Hepatocyte (in vitro differentiated cells): ENCODE measurements at regions not wholly inside any gene's neighbourhood (a gene's known extent, or its start where the extent isn't known, plus 50 kb on each side); places are given as distances from the start of the nearest gene placed in this dataset.

Experiments used
- EZH2 ChIP-seq: fragments of 200-600 bp; sonication (generic); IDR thresholded peaks from 2 replicates; pipeline ENCODE4 v1.6.1; 2016; ENCODE audit warnings: antibody characterized with exemption, mild to moderate bottlenecking, borderline replicate concordance
- EZH2phosphoT487 ChIP-seq: fragments of 200-600 bp; sonication (generic); IDR thresholded peaks from one replicate; pipeline ENCODE4 v1.6.1; 2018; ENCODE audit warnings: antibody characterized with exemption, mild to moderate bottlenecking, low read depth, moderate library complexity; ENCODE audit not compliant: unreplicated experiment, severe bottlenecking
- TF ChIP-seq, protein P1 (sequence below): fragments of 200-600 bp; sonication (generic); IDR thresholded peaks from 2 replicates; pipeline ENCODE4 v1.5.1; 2016; ENCODE audit warnings: antibody characterized with exemption, mild to moderate bottlenecking; ENCODE audit not compliant: poor library complexity

DNA sequence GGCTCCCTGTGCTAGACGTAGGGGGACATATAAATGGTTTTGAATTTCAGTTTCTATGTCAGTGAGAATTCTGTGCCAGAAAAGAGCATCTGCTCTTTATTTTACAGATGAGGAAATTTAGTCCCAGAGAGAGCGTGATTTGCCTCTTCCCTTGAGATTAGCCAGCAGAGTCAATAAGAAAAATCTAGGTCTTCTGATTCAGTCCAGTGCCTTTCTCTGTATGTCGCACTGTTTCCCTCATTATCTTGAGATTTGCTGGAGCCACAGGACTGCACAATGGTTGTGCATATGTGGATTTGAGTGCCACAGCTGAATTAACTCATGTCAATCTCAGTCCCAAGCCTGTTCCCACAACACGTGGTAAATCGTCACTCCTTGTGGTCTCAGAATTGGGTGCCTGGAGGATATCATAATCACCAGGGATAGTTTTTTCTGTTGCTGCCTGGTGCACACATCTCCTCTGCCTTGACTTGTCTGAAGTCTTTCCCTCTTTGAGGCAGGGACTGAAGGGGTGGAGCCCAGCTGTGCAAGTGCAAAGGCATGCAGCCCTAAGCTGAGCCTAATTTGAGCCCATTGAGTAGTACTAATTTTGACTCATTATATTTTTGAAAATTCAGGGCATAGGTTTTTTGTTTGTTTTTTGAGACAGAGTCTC lies 276.7 kb downstream of the SOX4 start:
- TF ChIP-seq, protein P1, sequence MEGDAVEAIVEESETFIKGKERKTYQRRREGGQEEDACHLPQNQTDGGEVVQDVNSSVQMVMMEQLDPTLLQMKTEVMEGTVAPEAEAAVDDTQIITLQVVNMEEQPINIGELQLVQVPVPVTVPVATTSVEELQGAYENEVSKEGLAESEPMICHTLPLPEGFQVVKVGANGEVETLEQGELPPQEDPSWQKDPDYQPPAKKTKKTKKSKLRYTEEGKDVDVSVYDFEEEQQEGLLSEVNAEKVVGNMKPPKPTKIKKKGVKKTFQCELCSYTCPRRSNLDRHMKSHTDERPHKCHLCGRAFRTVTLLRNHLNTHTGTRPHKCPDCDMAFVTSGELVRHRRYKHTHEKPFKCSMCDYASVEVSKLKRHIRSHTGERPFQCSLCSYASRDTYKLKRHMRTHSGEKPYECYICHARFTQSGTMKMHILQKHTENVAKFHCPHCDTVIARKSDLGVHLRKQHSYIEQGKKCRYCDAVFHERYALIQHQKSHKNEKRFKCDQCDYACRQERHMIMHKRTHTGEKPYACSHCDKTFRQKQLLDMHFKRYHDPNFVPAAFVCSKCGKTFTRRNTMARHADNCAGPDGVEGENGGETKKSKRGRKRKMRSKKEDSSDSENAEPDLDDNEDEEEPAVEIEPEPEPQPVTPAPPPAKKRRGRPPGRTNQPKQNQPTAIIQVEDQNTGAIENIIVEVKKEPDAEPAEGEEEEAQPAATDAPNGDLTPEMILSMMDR, result no peak
- TF ChIP-seq EZH2phosphoT487, result no peak
- TF ChIP-seq EZH2, result no peak
